Stomach smooth muscle (tissue), 2 donors: ENCODE measurements at regions not wholly inside any gene's neighbourhood (a gene's known extent, or its start where the extent isn't known, plus 50 kb on each side); places are given as distances from the start of the nearest gene placed in this dataset.

Source experiments
- H3K27ac ChIP-seq: one replicate; pipeline ENCODE4 v1.7.0; 2013; ENCODE audit warnings: mild to moderate bottlenecking, low read length, inconsistent platforms
- H3K27me3 ChIP-seq, 2 donors: one replicate each; pipeline ENCODE4 v1.7.0; 2013; ENCODE audit warnings: low read length in 2 of 2; ENCODE audit not compliant: insufficient read depth in 2 of 2, control insufficient read depth in 1 of 2
- H3K36me3 ChIP-seq, 2 donors: one replicate each; pipeline ENCODE4 v1.7.0; 2013; ENCODE audit warnings: low read length in 2 of 2; ENCODE audit not compliant: control insufficient read depth in 2 of 2, insufficient read depth in 2 of 2
- H3K4me1 ChIP-seq: one replicate; pipeline ENCODE4 v1.7.0; 2013; ENCODE audit warnings: low read length; ENCODE audit not compliant: control insufficient read depth, insufficient read depth
- H3K4me3 ChIP-seq, 2 donors: one replicate each; pipeline ENCODE4 v1.7.0; 2013; ENCODE audit warnings: low read length in 2 of 2
- H3K9ac ChIP-seq, 2 donors: one replicate each; pipeline ENCODE4 v1.7.0; 2013; ENCODE audit warnings: low read length in 2 of 2, mild to moderate bottlenecking in 1 of 2
- H3K9me3 ChIP-seq, 2 donors: one replicate each; pipeline ENCODE4 v1.7.0; 2013; ENCODE audit warnings: low read length in 2 of 2; ENCODE audit not compliant: control insufficient read depth in 2 of 2
- donor health status: healthy.
- donor health status: Pancreatic carcinoma.

GRCh38 chr14:30256627-30257026 is 302.3 kb upstream of the G2E3 start:
- H3K27me3 ChIP-seq, result no peaks in the 10 kb centered on the region
- H3K4me3 ChIP-seq, result no peak overlapping the region
- no peaks in the 10 kb centered on the region for H3K36me3 ChIP-seq
- no peak overlapping the region for H3K9ac ChIP-seq
- H3K9me3 ChIP-seq, result no peaks in the 10 kb centered on the region
- H3K27ac ChIP-seq, result no peak overlapping the region
- H3K4me1 ChIP-seq, result no peaks in the 10 kb centered on the region

- Histone ChIP-seq H3K9ac (no peak overlapping the region), H3K27ac (no peak overlapping the region), H3K4me1 (no peaks in the 10 kb centered on the region)
These were observed 300.9 kb upstream of the G2E3 start for GRCh38 chr14:30257946-30258661.

GRCh38 chr14:30260833-30261607 is 297.9 kb upstream of the G2E3 start:
- H3K36me3 ChIP-seq, result no peaks in the 10 kb centered on the region
- H3K27me3 ChIP-seq, result no peaks in the 10 kb centered on the region
- H3K4me3 ChIP-seq, result no peak overlapping the region
- H3K9me3 ChIP-seq, result no peaks in the 10 kb centered on the region
- H3K4me1 ChIP-seq, result no peaks in the 10 kb centered on the region
- H3K9ac ChIP-seq, result no peak overlapping the region
- no peak overlapping the region for H3K27ac ChIP-seq

More at GRCh38 chr14:30257946-30258661, 300.9 kb upstream of the G2E3 start:
- H3K4me3 ChIP-seq, result no peak overlapping the region
- H3K9me3 ChIP-seq, result no peaks in the 10 kb centered on the region
- no peaks in the 10 kb centered on the region for H3K36me3 ChIP-seq
- H3K27me3 ChIP-seq, result no peaks in the 10 kb centered on the region

GRCh38 chr14:30264161-30264560 is 294.8 kb upstream of the G2E3 start:
- Histone ChIP-seq H3K27ac (no peak overlapping the region), H3K9ac (no peak overlapping the region), H3K4me3 (no peak overlapping the region), H3K9me3 (no peaks in the 10 kb centered on the region), H3K27me3 (peaks cover 0 to 2% of the 10 kb centered on the region in 2 donors), H3K4me1 (no peaks in the 10 kb centered on the region), H3K36me3 (no peaks in the 10 kb centered on the region)

GRCh38 chr14:30266290-30266689 is 292.7 kb upstream of the G2E3 start:
- H3K4me1 ChIP-seq, result no peaks in the 10 kb centered on the region
- H3K27ac ChIP-seq, result no peak overlapping the region
- no peaks in the 10 kb centered on the region for H3K9me3 ChIP-seq
- H3K27me3 ChIP-seq, result peaks cover 0 to 2% of the 10 kb centered on the region in 2 donors
- no peaks in the 10 kb centered on the region for H3K36me3 ChIP-seq
- no peak overlapping the region for H3K4me3 ChIP-seq
- no peak overlapping the region for H3K9ac ChIP-seq

GRCh38 chr14:30267141-30267540 is 291.8 kb upstream of the G2E3 start:
- Histone ChIP-seq H3K36me3 (no peaks in the 10 kb centered on the region), H3K4me3 (no peak overlapping the region), H3K9ac (no peak overlapping the region), H3K27me3 (peaks cover 0 to 2% of the 10 kb centered on the region in 2 donors), H3K4me1 (no peaks in the 10 kb centered on the region), H3K27ac (no peak overlapping the region), H3K9me3 (no peaks in the 10 kb centered on the region)

- H3K9ac ChIP-seq, result no peak overlapping the region
These were observed 288.5 kb upstream of the G2E3 start for GRCh38 chr14:30270200-30271161.

GRCh38 chr14:30271811-30272323 is 287.1 kb upstream of the G2E3 start:
- Histone ChIP-seq H3K36me3 (no peaks in the 10 kb centered on the region), H3K9me3 (no peaks in the 10 kb centered on the region), H3K9ac (no peak overlapping the region), H3K4me1 (no peaks in the 10 kb centered on the region), H3K4me3 (no peak overlapping the region), H3K27ac (no peak overlapping the region), H3K27me3 (peaks cover 0 to 2% of the 10 kb centered on the region in 2 donors)

More at GRCh38 chr14:30270200-30271161, 288.5 kb upstream of the G2E3 start:
- peaks cover 0 to 2% of the 10 kb centered on the region in 2 donors for H3K27me3 ChIP-seq
- H3K9me3 ChIP-seq, result no peaks in the 10 kb centered on the region
- H3K4me3 ChIP-seq, result peak overlapping the region; percentile 47 to 61
- H3K36me3 ChIP-seq, result no peaks in the 10 kb centered on the region
- H3K27ac ChIP-seq, result no peak overlapping the region
- no peaks in the 10 kb centered on the region for H3K4me1 ChIP-seq

- Histone ChIP-seq H3K27me3 (peaks cover 0 to 2% of the 10 kb centered on the region in 2 donors), H3K4me3 (no peak overlapping the region), H3K9me3 (no peaks in the 10 kb centered on the region), H3K4me1 (no peaks in the 10 kb centered on the region), H3K27ac (no peak overlapping the region), H3K36me3 (no peaks in the 10 kb centered on the region), H3K9ac (no peak overlapping the region)
These were observed 285.8 kb upstream of the G2E3 start for GRCh38 chr14:30272848-30273832.
